Upper lobe of right lung (tissue), 1 donor: ENCODE measurements at regions not wholly inside any gene's neighbourhood (a gene's known extent, or its start where the extent isn't known, plus 50 kb on each side); places are given as distances from the start of the nearest gene placed in this dataset.

Experiments
- ATAC-seq: fragments of 200-7000 bp; cut with Tn5 transposase; one replicate; pipeline ENCODE4 v1.9.1; 2020; ENCODE audit warnings: mild to moderate bottlenecking, moderate library complexity
- DNase-seq: peaks from one replicate; pipeline ENCODE4 v3.0.0-alpha.2; 2020
- H3K27ac ChIP-seq: fragments of 200-600 bp; one replicate; pipeline ENCODE4 v1.8.0; 2022
- H3K27me3 ChIP-seq: fragments of 200-600 bp; one replicate; pipeline ENCODE4 v1.8.0; 2022; ENCODE audit warnings: mild to moderate bottlenecking
- H3K36me3 ChIP-seq: fragments of 200-600 bp; one replicate; pipeline ENCODE4 v1.8.0; 2022
- H3K4me1 ChIP-seq: fragments of 200-600 bp; one replicate; pipeline ENCODE4 v1.8.0; 2022
- H3K4me3 ChIP-seq: fragments of 200-600 bp; one replicate; pipeline ENCODE4 v1.8.0; 2022; ENCODE audit warnings: mild to moderate bottlenecking
- H3K9me3 ChIP-seq: fragments of 200-600 bp; one replicate; pipeline ENCODE4 v1.8.0; 2022
- CTCF ChIP-seq: fragments of 200-600 bp; IDR thresholded peaks from one replicate; pipeline ENCODE4 v1.8.0; 2022; ENCODE audit warnings: antibody characterized with exemption
- intact Hi-C: fragments of 100-400 bp; cut with DNase I; formaldehyde crosslinking; loops from one replicate; pipeline ENCODE4 v1.11.0; 2022
- donor health status: DM: no; HTN: yes; CAD: no; lungs with severe emphysema.

- intact Hi-C loops = no loop called here
- no peak for TF ChIP-seq CTCF
- no peak overlapping the region for H3K4me3 ChIP-seq
- no peaks in the 10 kb centered on the region for H3K27me3 ChIP-seq
- H3K36me3 ChIP-seq = no peaks in the 10 kb centered on the region
- no peaks in the 10 kb centered on the region for H3K9me3 ChIP-seq
- no peaks in the 10 kb centered on the region for H3K4me1 ChIP-seq
- DNase-seq (no peak), ATAC-seq (peak; percentile 87)
- no peak overlapping the region for H3K27ac ChIP-seq
These were observed 62.4 kb downstream of the CLDN17 start for GRCh38 chr21:30104241-30104640.

- intact Hi-C loops = no loop called here
- no peak overlapping the region for H3K4me3 ChIP-seq
- H3K9me3 ChIP-seq = no peaks in the 10 kb centered on the region
- H3K27me3 ChIP-seq = no peaks in the 10 kb centered on the region
- TF ChIP-seq CTCF = no peak
- H3K36me3 ChIP-seq = no peaks in the 10 kb centered on the region
- ATAC-seq (no peak), DNase-seq (no peak)
- H3K27ac ChIP-seq = no peak overlapping the region
- H3K4me1 ChIP-seq = no peaks in the 10 kb centered on the region
These were observed 63.7 kb downstream of the CLDN17 start for GRCh38 chr21:30102871-30103270.

- Histone ChIP-seq H3K27ac (no peak overlapping the region), H3K27me3 (no peaks in the 10 kb centered on the region), H3K4me1 (no peaks in the 10 kb centered on the region), H3K36me3 (no peaks in the 10 kb centered on the region), H3K9me3 (no peaks in the 10 kb centered on the region), H3K4me3 (no peak overlapping the region)
- DNase-seq (no peak), ATAC-seq (no peak)
- intact Hi-C loops = no loop called here
- no peak for TF ChIP-seq CTCF
These were observed 64.6 kb downstream of the CLDN17 start for GRCh38 chr21:30101967-30102366.

- H3K9me3 ChIP-seq = no peaks in the 10 kb centered on the region
- intact Hi-C loops = no loop called here
- no peak overlapping the region for H3K27ac ChIP-seq
- H3K4me3 ChIP-seq = no peak overlapping the region
- no peaks in the 10 kb centered on the region for H3K27me3 ChIP-seq
- no peak for TF ChIP-seq CTCF
- no peak for ATAC-seq
- no peak for DNase-seq
- H3K4me1 ChIP-seq = no peaks in the 10 kb centered on the region
- H3K36me3 ChIP-seq = no peaks in the 10 kb centered on the region
These were observed 68.8 kb downstream of the CLDN17 start for GRCh38 chr21:30097791-30098190.

GRCh38 chr21:30083225-30083945 lies 83.2 kb downstream of the CLDN17 start:
- no peak for TF ChIP-seq CTCF

GRCh38 chr21:30081506-30081905 lies 85.1 kb downstream of the CLDN17 start:
- Histone ChIP-seq H3K9me3 (no peaks in the 10 kb centered on the region), H3K27ac (no peak overlapping the region), H3K4me1 (no peaks in the 10 kb centered on the region), H3K27me3 (no peaks in the 10 kb centered on the region), H3K4me3 (no peak overlapping the region), H3K36me3 (no peaks in the 10 kb centered on the region)
- DNase-seq = no peak
- TF ChIP-seq CTCF = no peak
- ATAC-seq = no peak
- intact Hi-C loops = no loop called here

More at GRCh38 chr21:30083225-30083945, 83.2 kb downstream of the CLDN17 start:
- no peak for ATAC-seq
- Histone ChIP-seq H3K4me3 (no peak overlapping the region), H3K27ac (no peak overlapping the region), H3K36me3 (no peaks in the 10 kb centered on the region), H3K27me3 (no peaks in the 10 kb centered on the region), H3K9me3 (no peaks in the 10 kb centered on the region), H3K4me1 (no peaks in the 10 kb centered on the region)
- intact Hi-C loops = no loop called here
- DNase-seq = no peak
